ENCODE measurements at regions not wholly inside any gene's neighbourhood (a gene's known extent, or its start where the extent isn't known, plus 50 kb on each side); places are given as distances from the start of the nearest gene placed in this dataset.

- TF ChIP-seq, protein P1, sequence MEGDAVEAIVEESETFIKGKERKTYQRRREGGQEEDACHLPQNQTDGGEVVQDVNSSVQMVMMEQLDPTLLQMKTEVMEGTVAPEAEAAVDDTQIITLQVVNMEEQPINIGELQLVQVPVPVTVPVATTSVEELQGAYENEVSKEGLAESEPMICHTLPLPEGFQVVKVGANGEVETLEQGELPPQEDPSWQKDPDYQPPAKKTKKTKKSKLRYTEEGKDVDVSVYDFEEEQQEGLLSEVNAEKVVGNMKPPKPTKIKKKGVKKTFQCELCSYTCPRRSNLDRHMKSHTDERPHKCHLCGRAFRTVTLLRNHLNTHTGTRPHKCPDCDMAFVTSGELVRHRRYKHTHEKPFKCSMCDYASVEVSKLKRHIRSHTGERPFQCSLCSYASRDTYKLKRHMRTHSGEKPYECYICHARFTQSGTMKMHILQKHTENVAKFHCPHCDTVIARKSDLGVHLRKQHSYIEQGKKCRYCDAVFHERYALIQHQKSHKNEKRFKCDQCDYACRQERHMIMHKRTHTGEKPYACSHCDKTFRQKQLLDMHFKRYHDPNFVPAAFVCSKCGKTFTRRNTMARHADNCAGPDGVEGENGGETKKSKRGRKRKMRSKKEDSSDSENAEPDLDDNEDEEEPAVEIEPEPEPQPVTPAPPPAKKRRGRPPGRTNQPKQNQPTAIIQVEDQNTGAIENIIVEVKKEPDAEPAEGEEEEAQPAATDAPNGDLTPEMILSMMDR (IDR thresholded peaks at IDR 0.05), result no peak
- no peak for TF ChIP-seq YY1 (IDR thresholded peaks at IDR 0.05; ENCODE audit: low read depth)
- TF ChIP-seq POLR2AphosphoS5 (IDR thresholded peaks at IDR 0.05; ENCODE audit: low read depth, low read length), result no peak
- TF ChIP-seq TAF1 (IDR thresholded peaks at IDR 0.05; ENCODE audit: borderline replicate concordance, low read depth, low read length), result no peak
- TF ChIP-seq, protein P2, sequence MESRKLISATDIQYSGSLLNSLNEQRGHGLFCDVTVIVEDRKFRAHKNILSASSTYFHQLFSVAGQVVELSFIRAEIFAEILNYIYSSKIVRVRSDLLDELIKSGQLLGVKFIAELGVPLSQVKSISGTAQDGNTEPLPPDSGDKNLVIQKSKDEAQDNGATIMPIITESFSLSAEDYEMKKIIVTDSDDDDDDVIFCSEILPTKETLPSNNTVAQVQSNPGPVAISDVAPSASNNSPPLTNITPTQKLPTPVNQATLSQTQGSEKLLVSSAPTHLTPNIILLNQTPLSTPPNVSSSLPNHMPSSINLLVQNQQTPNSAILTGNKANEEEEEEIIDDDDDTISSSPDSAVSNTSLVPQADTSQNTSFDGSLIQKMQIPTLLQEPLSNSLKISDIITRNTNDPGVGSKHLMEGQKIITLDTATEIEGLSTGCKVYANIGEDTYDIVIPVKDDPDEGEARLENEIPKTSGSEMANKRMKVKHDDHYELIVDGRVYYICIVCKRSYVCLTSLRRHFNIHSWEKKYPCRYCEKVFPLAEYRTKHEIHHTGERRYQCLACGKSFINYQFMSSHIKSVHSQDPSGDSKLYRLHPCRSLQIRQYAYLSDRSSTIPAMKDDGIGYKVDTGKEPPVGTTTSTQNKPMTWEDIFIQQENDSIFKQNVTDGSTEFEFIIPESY (IDR thresholded peaks at IDR 0.05; ENCODE audit: borderline replicate concordance, low read depth), result no peak
- no peak for TF ChIP-seq MEF2A (IDR thresholded peaks at IDR 0.05; ENCODE audit: borderline replicate concordance, low read depth)
- TF ChIP-seq SMC3 (IDR thresholded peaks at IDR 0.05; ENCODE audit: low read depth, low read length), result no peak
- TF ChIP-seq, protein P3, sequence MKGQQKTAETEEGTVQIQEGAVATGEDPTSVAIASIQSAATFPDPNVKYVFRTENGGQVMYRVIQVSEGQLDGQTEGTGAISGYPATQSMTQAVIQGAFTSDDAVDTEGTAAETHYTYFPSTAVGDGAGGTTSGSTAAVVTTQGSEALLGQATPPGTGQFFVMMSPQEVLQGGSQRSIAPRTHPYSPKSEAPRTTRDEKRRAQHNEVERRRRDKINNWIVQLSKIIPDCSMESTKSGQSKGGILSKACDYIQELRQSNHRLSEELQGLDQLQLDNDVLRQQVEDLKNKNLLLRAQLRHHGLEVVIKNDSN (IDR thresholded peaks at IDR 0.05; ENCODE audit: borderline replicate concordance, low read depth), result no peak
- no peak for TF ChIP-seq ELF1 (IDR thresholded peaks at IDR 0.05)
- no peak for TF ChIP-seq EP300 (IDR thresholded peaks at IDR 0.05; ENCODE audit: borderline replicate concordance in 1 of 2, low read depth in 1 of 2, low read length in 1 of 2)
- no peak for TF ChIP-seq PBX3 (IDR thresholded peaks at IDR 0.05)
- no peak for TF ChIP-seq REST (IDR thresholded peaks at IDR 0.05; ENCODE audit: low read depth, low read length)
- TF ChIP-seq EZH2phosphoT487 (IDR thresholded peaks at IDR 0.05; ENCODE audit: borderline replicate concordance, low read depth), result no peak
- TF ChIP-seq JUND (IDR thresholded peaks at IDR 0.05), result no peak
Measured at GRCh38 chr10:57905861-57906260, 361.8 kb downstream of the IPMK start.
